PC-9 (cell line): ENCODE measurements at regions not wholly inside any gene's neighbourhood (a gene's known extent, or its start where the extent isn't known, plus 50 kb on each side); places are given as distances from the start of the nearest gene placed in this dataset.

Source experiments
- BruUV-seq: library from RNA; stranded (reverse); fragments of 400-500 nt; replicated peaks from 2 replicates; lab custom pipeline; 2021; lab: Mats Ljungman, UMichigan
- CTCF ChIA-PET: fragments of 300-600 bp; sonication (Branson Sonifier 250); formaldehyde crosslinking; loops from one replicate; lab custom pipeline; 2022; ENCODE audit warnings: antibody characterized with exemption; lab: Charles Lee
- POLR2A ChIA-PET: fragments of 300-600 bp; sonication (Branson Sonifier 250); formaldehyde crosslinking; loops from one replicate; lab custom pipeline; 2022; ENCODE audit warnings: antibody characterized with exemption; ENCODE audit not compliant: unreplicated experiment; lab: Charles Lee
- DNase-seq, 2 experiments: peaks; one replicate each; pipeline versions ENCODE4 v3.0.0 to v3.0.0-alpha.2; 2015 to 2022; ENCODE audit warnings: mixed read lengths in 1 of 2
- H2AFZ ChIP-seq: fragments of 200-600 bp; sonication (generic); 2 replicates; pipeline ENCODE4 v1.8.1; 2017; ENCODE audit warnings: antibody characterized with exemption
- H3F3A ChIP-seq: fragments of 200-600 bp; sonication (generic); 2 replicates; pipeline ENCODE4 v1.8.1; 2017; ENCODE audit warnings: antibody characterized with exemption, mild to moderate bottlenecking, low read depth; ENCODE audit not compliant: insufficient read depth
- H3K27ac ChIP-seq: fragments of 200-600 bp; sonication (generic); 2 replicates; pipeline ENCODE4 v1.6.1; 2016; ENCODE audit warnings: mixed run types
- H3K27me3 ChIP-seq: fragments of 200-600 bp; sonication (generic); 2 replicates; pipeline ENCODE4 v1.6.1; 2016; ENCODE audit warnings: low read depth, mixed run types; ENCODE audit not compliant: insufficient read depth
- H3K36me3 ChIP-seq: fragments of 200-600 bp; sonication (generic); 2 replicates; pipeline ENCODE4 v1.6.1; 2016; ENCODE audit warnings: low read depth, mixed run types
- H3K4me1 ChIP-seq: fragments of 200-600 bp; sonication (generic); replicated peaks from 2 replicates; pipeline ENCODE4 v1.6.1; 2016; ENCODE audit warnings: mixed run types; ENCODE audit not compliant: insufficient read depth
- H3K4me2 ChIP-seq: fragments of 200-600 bp; sonication (generic); 2 replicates; pipeline ENCODE4 v1.6.1; 2017; ENCODE audit warnings: mixed run types
- H3K4me3 ChIP-seq: fragments of 200-600 bp; sonication (generic); 2 replicates; pipeline ENCODE4 v1.6.1; 2016; ENCODE audit warnings: mixed run types
- H3K79me2 ChIP-seq: fragments of 200-600 bp; sonication (generic); 2 replicates; pipeline ENCODE4 v1.6.1; 2017; ENCODE audit warnings: low read depth, mixed run types
- H3K9me2 ChIP-seq: fragments of 200-600 bp; sonication (generic); 2 replicates; pipeline ENCODE4 v1.8.1; 2017; ENCODE audit warnings: mild to moderate bottlenecking; ENCODE audit not compliant: insufficient read depth
- H3K9me3 ChIP-seq: fragments of 200-600 bp; sonication (generic); 2 replicates; pipeline ENCODE4 v1.8.1; 2016; ENCODE audit warnings: low read depth; ENCODE audit not compliant: insufficient read depth
- H4K20me1 ChIP-seq: fragments of 200-600 bp; sonication (generic); 2 replicates; pipeline ENCODE4 v1.8.1; 2017; ENCODE audit not compliant: insufficient read depth
- CTCF ChIP-seq: fragments of 200-600 bp; sonication (generic); conservative IDR thresholded peaks from 2 replicates; pipeline ENCODE4 v1.6.1; 2017; ENCODE audit warnings: mixed run types, antibody characterized with exemption, mild to moderate bottlenecking, moderate library complexity
- EZH2 ChIP-seq: fragments of 200-600 bp; sonication (generic); IDR thresholded peaks from 2 replicates; pipeline ENCODE4 v1.8.0; 2017; ENCODE audit warnings: antibody characterized with exemption, low read depth
- intact Hi-C: fragments of 100-400 bp; cut with micrococcal nuclease; formaldehyde crosslinking; loops from one replicate; pipeline ENCODE4 v1.10.0; 2022; ENCODE audit not compliant: unreplicated experiment

- Histone ChIP-seq H3K27ac (no peak overlapping the region), H4K20me1 (no peaks in the 10 kb centered on the region), H3K9me2 (no peaks in the 10 kb centered on the region), H3K4me3 (no peak overlapping the region), H3K27me3 (no peaks in the 10 kb centered on the region), H3K4me2 (no peak overlapping the region), H3K36me3 (no peaks in the 10 kb centered on the region), H3F3A (no peaks in the 10 kb centered on the region), H3K9me3 (no peaks in the 10 kb centered on the region), H3K4me1 (no peaks in the 10 kb centered on the region), H3K79me2 (no peaks in the 10 kb centered on the region), H2AFZ (no peak overlapping the region)
- ChIA-PET CTCF (no interaction called here), POLR2A (no interaction called here)
- intact Hi-C loops, result no loop called here
- no TSS peak for BruUV-seq
- no peak for DNase-seq
- TF ChIP-seq CTCF, result no peak
- TF ChIP-seq EZH2, result no peak
Observed at GRCh38 chr4:143083756-143084472, 100.8 kb upstream of the USP38 start.

- Histone ChIP-seq H3K36me3 (no peaks in the 10 kb centered on the region), H3K27ac (no peak overlapping the region), H3K27me3 (no peaks in the 10 kb centered on the region), H3K4me1 (no peaks in the 10 kb centered on the region), H3K9me2 (no peaks in the 10 kb centered on the region), H2AFZ (no peak overlapping the region), H3K79me2 (no peaks in the 10 kb centered on the region), H3K9me3 (no peaks in the 10 kb centered on the region), H3K4me3 (no peak overlapping the region), H3F3A (no peaks in the 10 kb centered on the region), H4K20me1 (no peaks in the 10 kb centered on the region), H3K4me2 (no peak overlapping the region)
- ChIA-PET POLR2A (interaction anchor here (0.5 kb wide), 1 partner anchor 1858 kb away, joined by 3 read pairs; no protein-coding TSS in a partner anchor), CTCF (no interaction called here)
- DNase-seq, result no peak
- TF ChIP-seq CTCF, result no peak
- no peak for TF ChIP-seq EZH2
- no TSS peak for BruUV-seq
- intact Hi-C loops, result no loop called here
Observed at GRCh38 chr4:143084566-143084965, 100.2 kb upstream of the USP38 start.

- no peaks in the 10 kb centered on the region for H3K9me2 ChIP-seq
- no peaks in the 10 kb centered on the region for H3F3A ChIP-seq
- H4K20me1 ChIP-seq, result no peaks in the 10 kb centered on the region
- no peak for DNase-seq
- H3K4me3 ChIP-seq, result no peak overlapping the region
- no peak for TF ChIP-seq EZH2
- TF ChIP-seq CTCF, result peak; percentile 54
- intact Hi-C loops, result loop anchor here (5.0 kb wide), 1 partner anchor 1928 kb away; no protein-coding TSS in a partner anchor
- no peak overlapping the region for H3K27ac ChIP-seq
- ChIA-PET POLR2A (interaction anchor here (0.5 kb wide), 1 partner anchor 1858 kb away, joined by 3 read pairs; no protein-coding TSS in a partner anchor), CTCF (no interaction called here)
- H3K9me3 ChIP-seq, result no peaks in the 10 kb centered on the region
- no TSS peak for BruUV-seq
- H3K4me1 ChIP-seq, result no peaks in the 10 kb centered on the region
- no peak overlapping the region for H2AFZ ChIP-seq
- no peaks in the 10 kb centered on the region for H3K36me3 ChIP-seq
- no peaks in the 10 kb centered on the region for H3K27me3 ChIP-seq
- no peaks in the 10 kb centered on the region for H3K79me2 ChIP-seq
- no peak overlapping the region for H3K4me2 ChIP-seq
Observed at GRCh38 chr4:143085224-143085623, 99.5 kb upstream of the USP38 start.
